ENCODE measurements at regions not wholly inside any gene's neighbourhood (a gene's known extent, or its start where the extent isn't known, plus 50 kb on each side); places are given as distances from the start of the nearest gene placed in this dataset.

GRCh38 chr2:129672521-129672920 is 306.9 kb upstream of the RAB6C start:
- TF ChIP-seq EZH2 (IDR thresholded peaks at IDR 0.05; ENCODE audit: low read length) (no peak), CTCF (optimal IDR thresholded peaks at IDR 0.05 in 1 of 3, IDR thresholded peaks at IDR 0.05 in 1 of 3, conservative IDR thresholded peaks at IDR 0.05 in 1 of 3; ENCODE audit: extremely low read depth in 1 of 3, insufficient read depth in 2 of 3, low read length in 3 of 3) (no peak)
